Activated CD8-positive, alpha-beta T cell treated with anti-CD3 and anti-CD28 coated beads for 36 hours (primary cell): ENCODE measurements at regions not wholly inside any gene's neighbourhood (a gene's known extent, or its start where the extent isn't known, plus 50 kb on each side); places are given as distances from the start of the nearest gene placed in this dataset.

Experiments
- ATAC-seq: fragments of 200-7000 bp; cut with Tn5 transposase; one replicate; pipeline ENCODE4 v1.10.0; 2021; ENCODE audit warnings: mild to moderate bottlenecking, moderate library complexity
- CTCF ChIA-PET: fragments of 350-600 bp; sonication (Branson Sonifier 250); formaldehyde crosslinking; loops from one replicate; lab custom pipeline; 2021; ENCODE audit warnings: antibody characterized with exemption; lab: Charles Lee
- POLR2A ChIA-PET: fragments of 350-600 bp; sonication (Branson Sonifier 250); formaldehyde crosslinking; loops from one replicate; lab custom pipeline; 2021; ENCODE audit warnings: antibody characterized with exemption; lab: Charles Lee
- DNase-seq: peaks from one replicate; pipeline ENCODE4 v3.0.0-alpha.2; 2020
- H3K27ac Mint-ChIP-seq: one replicate; pipeline ENCODE4 v1.8.0; 2021; ENCODE audit warnings: mild to moderate bottlenecking, mixed read lengths
- H3K27me3 Mint-ChIP-seq: one replicate; pipeline ENCODE4 v1.8.0; 2021; ENCODE audit warnings: mixed read lengths
- H3K36me3 Mint-ChIP-seq: one replicate; pipeline ENCODE4 v1.8.0; 2021; ENCODE audit warnings: low read depth, mixed read lengths
- H3K4me1 Mint-ChIP-seq: one replicate; pipeline ENCODE4 v1.8.0; 2021; ENCODE audit warnings: low read depth, mixed read lengths
- H3K4me3 Mint-ChIP-seq: one replicate; pipeline ENCODE4 v1.8.0; 2021; ENCODE audit warnings: mild to moderate bottlenecking, moderate library complexity, mixed read lengths
- H3K9me3 Mint-ChIP-seq: one replicate; pipeline ENCODE4 v1.8.0; 2021; ENCODE audit warnings: mixed read lengths
- intact Hi-C: fragments of 100-400 bp; cut with micrococcal nuclease; formaldehyde crosslinking; loops from one replicate; pipeline ENCODE4 v1.10.0; 2022
- TF ChIP-seq, protein P1 (sequence below): fragments of 200-600 bp; IDR thresholded peaks from one replicate; pipeline ENCODE4 v1.8.0; 2022; ENCODE audit warnings: antibody characterized with exemption, mild to moderate bottlenecking

DNA sequence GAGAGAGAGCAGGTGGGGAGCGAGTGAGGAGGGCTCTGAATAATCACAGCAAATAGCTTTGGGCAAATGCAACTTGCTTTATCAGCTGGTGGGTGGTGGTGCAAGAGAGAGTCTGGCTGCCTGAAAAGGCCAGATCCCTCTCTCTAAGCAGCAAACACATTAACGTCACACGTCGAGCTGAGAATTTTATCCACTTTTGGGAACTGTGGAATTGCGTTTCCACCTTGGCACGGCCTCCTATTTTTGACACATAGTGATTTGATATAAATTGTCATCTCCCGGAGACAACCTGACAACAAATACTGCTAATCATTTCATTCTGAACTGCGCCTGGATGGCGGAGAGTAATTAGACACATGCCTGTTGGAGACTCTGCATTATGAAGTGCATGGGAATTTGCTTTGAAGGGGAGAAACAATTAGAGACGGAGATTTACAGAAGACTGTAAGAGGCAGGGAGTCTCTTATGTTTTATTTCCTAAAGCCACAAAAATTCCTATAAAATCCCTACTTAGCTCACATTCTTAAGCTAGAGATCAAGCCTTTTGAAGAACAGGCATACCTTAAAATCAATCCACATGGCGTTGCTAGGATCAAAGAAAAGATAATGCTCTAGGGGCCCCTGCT, 634.1 kb downstream of the TDRD15 start:
- peaks cover 8% of the 10 kb centered on the region for H3K9me3 Mint-ChIP-seq
- H3K4me1 Mint-ChIP-seq: no peaks in the 10 kb centered on the region
- no peak overlapping the region for H3K27ac Mint-ChIP-seq
- DNase-seq (no peak), ATAC-seq (no peak)
- H3K4me3 Mint-ChIP-seq: no peak overlapping the region
- ChIA-PET POLR2A (no interaction called here), CTCF (no interaction called here)
- no peaks in the 10 kb centered on the region for H3K36me3 Mint-ChIP-seq
- H3K27me3 Mint-ChIP-seq: no peaks in the 10 kb centered on the region
- intact Hi-C loops: no loop called here
- TF ChIP-seq, protein P1, sequence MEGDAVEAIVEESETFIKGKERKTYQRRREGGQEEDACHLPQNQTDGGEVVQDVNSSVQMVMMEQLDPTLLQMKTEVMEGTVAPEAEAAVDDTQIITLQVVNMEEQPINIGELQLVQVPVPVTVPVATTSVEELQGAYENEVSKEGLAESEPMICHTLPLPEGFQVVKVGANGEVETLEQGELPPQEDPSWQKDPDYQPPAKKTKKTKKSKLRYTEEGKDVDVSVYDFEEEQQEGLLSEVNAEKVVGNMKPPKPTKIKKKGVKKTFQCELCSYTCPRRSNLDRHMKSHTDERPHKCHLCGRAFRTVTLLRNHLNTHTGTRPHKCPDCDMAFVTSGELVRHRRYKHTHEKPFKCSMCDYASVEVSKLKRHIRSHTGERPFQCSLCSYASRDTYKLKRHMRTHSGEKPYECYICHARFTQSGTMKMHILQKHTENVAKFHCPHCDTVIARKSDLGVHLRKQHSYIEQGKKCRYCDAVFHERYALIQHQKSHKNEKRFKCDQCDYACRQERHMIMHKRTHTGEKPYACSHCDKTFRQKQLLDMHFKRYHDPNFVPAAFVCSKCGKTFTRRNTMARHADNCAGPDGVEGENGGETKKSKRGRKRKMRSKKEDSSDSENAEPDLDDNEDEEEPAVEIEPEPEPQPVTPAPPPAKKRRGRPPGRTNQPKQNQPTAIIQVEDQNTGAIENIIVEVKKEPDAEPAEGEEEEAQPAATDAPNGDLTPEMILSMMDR: no peak

DNA sequence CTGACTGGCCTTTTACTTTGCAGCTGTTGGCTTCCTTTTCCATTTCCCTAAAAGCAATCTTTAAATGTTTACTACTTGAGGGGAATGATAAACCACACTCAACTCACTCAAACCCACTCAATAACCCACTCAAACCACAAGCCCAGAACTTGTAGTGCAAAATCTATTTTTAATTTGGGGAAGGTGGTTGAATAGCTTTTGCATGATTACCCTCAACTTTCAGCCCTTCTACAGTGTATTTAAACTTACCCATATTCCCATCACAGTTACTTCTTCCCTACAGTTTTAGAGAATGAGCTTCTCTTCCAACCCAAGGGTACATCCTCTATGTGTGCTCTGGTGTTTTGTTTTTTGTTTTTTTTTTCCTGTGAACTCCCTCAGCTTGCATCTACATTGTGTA, 636.1 kb downstream of the TDRD15 start:
- ChIA-PET CTCF (no interaction called here), POLR2A (no interaction called here)
- Mint-ChIP-seq H3K4me3 (no peak overlapping the region), H3K4me1 (no peaks in the 10 kb centered on the region), H3K9me3 (peaks cover 4% of the 10 kb centered on the region), H3K27ac (no peak overlapping the region), H3K27me3 (no peaks in the 10 kb centered on the region), H3K36me3 (no peaks in the 10 kb centered on the region)
- TF ChIP-seq, protein P1: no peak
- DNase-seq (no peak), ATAC-seq (no peak)
- intact Hi-C loops: no loop called here

DNA sequence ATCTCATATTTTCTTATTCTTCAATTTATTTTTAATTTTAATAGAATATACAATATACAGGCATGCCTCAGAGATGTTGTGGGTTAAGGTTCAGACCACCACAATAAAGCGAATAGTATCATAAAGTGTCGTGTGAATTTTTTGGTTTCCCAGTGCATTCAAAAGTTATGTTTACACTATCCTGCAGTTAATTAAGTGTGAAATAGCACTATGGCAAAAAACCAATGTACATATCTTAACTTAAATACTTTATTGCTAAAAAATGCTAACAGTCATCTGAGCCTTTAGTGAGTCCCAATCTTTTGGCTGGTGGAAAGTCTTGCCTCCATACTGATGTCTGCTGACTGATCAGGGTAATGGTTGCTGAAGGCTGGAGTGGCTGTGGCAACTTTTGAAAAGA, 637.6 kb downstream of the TDRD15 start:
- Mint-ChIP-seq H3K4me3 (no peak overlapping the region), H3K27ac (no peak overlapping the region), H3K4me1 (no peaks in the 10 kb centered on the region), H3K9me3 (peaks cover 3% of the 10 kb centered on the region), H3K36me3 (no peaks in the 10 kb centered on the region), H3K27me3 (no peaks in the 10 kb centered on the region)
- TF ChIP-seq, protein P1: no peak
- no peak for ATAC-seq
- no peak for DNase-seq
- ChIA-PET POLR2A (no interaction called here), CTCF (no interaction called here)
- intact Hi-C loops: no loop called here

DNA sequence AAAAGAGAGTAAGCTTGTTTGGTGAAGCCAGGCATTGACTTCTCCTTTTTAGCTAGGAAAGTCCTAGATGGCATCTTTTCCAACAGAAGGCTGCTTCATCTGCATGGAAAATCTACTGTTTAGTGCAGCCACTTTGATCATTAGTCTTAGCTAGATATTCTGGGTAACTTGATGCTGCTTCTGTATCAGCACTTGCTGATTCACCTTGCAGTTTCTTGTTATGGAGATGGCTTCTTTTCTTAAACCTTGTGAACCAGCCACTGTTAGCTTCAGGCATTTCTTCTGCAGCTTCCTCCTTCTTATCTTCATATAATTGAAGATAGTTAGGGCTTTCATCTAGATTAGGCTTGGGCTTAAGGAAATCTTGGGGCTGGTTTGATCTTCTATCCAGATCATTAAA, 639.7 kb downstream of the TDRD15 start:
- no peak for ATAC-seq
- intact Hi-C loops: no loop called here
- Mint-ChIP-seq H3K9me3 (peaks cover 1% of the 10 kb centered on the region), H3K4me1 (no peaks in the 10 kb centered on the region), H3K36me3 (no peaks in the 10 kb centered on the region), H3K27me3 (no peaks in the 10 kb centered on the region), H3K27ac (no peak overlapping the region), H3K4me3 (no peak overlapping the region)
- no peak for DNase-seq
- TF ChIP-seq, protein P1: no peak
- CTCF ChIA-PET: no interaction called here
- POLR2A ChIA-PET: no interaction called here

DNA sequence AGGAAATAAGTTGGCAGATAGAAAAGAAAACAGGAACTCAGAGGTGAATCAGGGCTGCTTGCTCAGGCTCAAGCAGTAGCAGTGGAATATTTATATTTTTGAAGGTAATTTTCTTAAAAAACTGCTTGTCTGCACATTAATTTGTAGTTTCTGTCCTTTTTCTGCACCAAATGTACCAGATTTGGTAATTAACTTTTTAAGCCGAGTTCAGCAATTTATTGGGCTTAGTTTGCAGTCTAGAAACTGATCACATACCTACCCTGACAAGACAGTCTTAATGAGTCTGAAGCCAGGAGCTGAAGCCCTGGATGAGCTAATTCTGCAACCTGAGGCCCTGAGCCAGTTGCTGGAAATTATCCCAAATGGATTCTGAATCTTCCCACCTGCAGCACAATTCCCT, 647.0 kb downstream of the TDRD15 start:
- TF ChIP-seq, protein P1: no peak
- ATAC-seq (no peak), DNase-seq (no peak)
- Mint-ChIP-seq H3K9me3 (no peaks in the 10 kb centered on the region), H3K36me3 (no peaks in the 10 kb centered on the region), H3K27me3 (no peaks in the 10 kb centered on the region), H3K4me3 (no peak overlapping the region), H3K4me1 (no peaks in the 10 kb centered on the region), H3K27ac (no peak overlapping the region)
- ChIA-PET POLR2A (no interaction called here), CTCF (no interaction called here)
- intact Hi-C loops: no loop called here
